GM13977 (cell line): ENCODE measurements at regions not wholly inside any gene's neighbourhood (a gene's known extent, or its start where the extent isn't known, plus 50 kb on each side); places are given as distances from the start of the nearest gene placed in this dataset.

Experiments
- DNase-seq: peaks from one replicate; pipeline ENCODE4 v3.0.0; 2012; ENCODE audit warnings: low spot score
- CTCF ChIP-seq: IDR thresholded peaks from 2 replicates; pipeline ENCODE4 v1.5.1; 2012; ENCODE audit warnings: mild to moderate bottlenecking, control low read depth; ENCODE audit not compliant: insufficient read depth; ENCODE audit errors: extremely low read depth, missing control alignments
- in situ Hi-C: fragments of 300-500 bp; cut with MboI; formaldehyde crosslinking; loops from one replicate; pipeline ENCODE4 v1.12.0; 2022; ENCODE audit warnings: low sequenced_read_pairs, low pct_unique_long_range_greater_than_20kb, mixed read lengths, inconsistent platforms; ENCODE audit not compliant: unreplicated experiment

DNA sequence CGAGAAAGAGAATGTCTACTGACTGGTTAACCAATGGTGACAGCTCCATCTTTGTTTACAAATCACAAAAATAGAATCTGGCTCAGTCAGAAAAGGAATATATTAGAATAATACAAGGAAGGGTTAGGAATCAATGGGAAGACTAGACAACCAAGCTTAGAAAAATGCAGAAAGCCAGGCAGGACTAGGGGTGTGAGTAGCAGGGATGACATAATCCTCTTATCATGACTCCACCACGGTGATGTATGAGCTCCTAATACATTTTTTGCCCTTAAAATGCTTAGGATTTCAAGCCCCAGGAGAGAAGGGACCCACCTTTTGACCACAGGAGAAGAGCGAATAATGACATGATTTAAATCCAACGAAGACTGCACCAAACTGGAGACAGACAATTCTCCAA lies 252.3 kb downstream of the CHD9NB start:
- TF ChIP-seq CTCF, result no peak

DNA sequence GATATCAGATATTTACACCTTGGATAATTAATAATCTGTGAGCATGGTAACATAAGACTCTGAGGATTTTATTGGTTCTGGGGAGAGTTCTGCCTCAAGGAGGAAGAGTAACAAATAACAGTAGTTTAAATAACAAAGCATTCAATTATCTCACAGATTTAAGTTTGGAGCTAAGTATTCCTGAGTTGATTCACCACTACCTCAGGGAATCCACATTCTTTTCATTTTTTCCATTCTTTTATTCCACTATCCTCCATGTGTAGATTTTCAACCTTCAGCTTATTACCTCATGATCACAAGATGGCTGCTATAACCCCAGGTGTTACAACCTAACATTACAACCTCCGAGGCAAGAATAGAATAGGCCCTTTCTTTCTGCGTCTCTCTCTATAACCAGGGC lies 252.2 kb upstream of the TOX3 start:
- no peak for TF ChIP-seq CTCF
- in situ Hi-C loops, result no loop called here
- DNase-seq, result no peak

More for the DNA sequence above, 252.3 kb downstream of the CHD9NB start:
- DNase-seq, result no peak
- in situ Hi-C loops, result no loop called here

DNA sequence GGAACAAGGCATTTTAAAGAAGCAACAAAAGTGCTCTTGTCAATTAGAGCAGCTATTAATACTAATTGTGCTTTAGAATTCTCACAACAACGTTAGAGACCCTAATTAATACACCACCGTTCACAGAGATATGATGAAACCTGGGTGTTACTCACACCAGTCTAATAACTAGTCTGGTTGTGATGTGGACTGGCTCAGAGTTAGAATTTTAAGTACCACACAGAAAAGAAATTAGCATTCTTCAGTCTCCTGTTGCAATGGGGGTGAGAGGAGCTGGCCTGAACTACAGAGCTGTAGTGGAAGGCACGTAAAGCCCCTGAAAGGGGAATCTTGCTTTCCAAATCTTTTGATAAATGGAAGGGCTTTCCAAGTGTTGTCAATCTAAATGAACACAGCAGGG lies 240.8 kb upstream of the TOX3 start:
- DNase-seq, result no peak
- in situ Hi-C loops, result no loop called here

GRCh38 chr16:52786091-52786490 lies 239.1 kb upstream of the TOX3 start:
- DNase-seq, result no peak
- no peak for TF ChIP-seq CTCF
- in situ Hi-C loops, result no loop called here

More for the DNA sequence above, 240.8 kb upstream of the TOX3 start:
- no peak for TF ChIP-seq CTCF

- TF ChIP-seq CTCF, result no peak
- in situ Hi-C loops, result no loop called here
- DNase-seq, result no peak
Measured at GRCh38 chr16:52785653-52786052, 238.7 kb upstream of the TOX3 start.

DNA sequence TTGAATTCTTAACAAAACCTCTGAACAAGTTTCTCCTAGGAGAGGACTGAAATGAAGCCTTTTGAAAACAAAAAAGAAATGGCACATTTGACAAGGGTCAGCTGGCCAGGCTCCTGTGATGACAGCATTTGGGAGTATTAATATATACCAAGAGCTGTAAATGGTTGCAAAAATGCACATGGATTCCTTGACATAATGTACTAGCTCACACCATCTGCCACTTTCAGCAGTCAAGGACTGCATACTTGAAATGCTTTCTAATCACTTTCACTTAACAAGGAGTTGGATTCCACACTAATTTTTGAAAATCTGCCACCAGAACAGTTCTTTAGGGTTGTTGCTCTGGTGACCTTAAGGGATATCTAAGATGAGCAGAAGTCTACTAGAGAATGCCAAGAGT lies 236.7 kb upstream of the TOX3 start:
- in situ Hi-C loops, result no loop called here
- TF ChIP-seq CTCF, result no peak
- no peak for DNase-seq
